A549 (cell line): ENCODE measurements at regions not wholly inside any gene's neighbourhood (a gene's known extent, or its start where the extent isn't known, plus 50 kb on each side); places are given as distances from the start of the nearest gene placed in this dataset.

ENCODE experiments used
- ATOH8 ChIP-seq: fragments of 250-450 bp; sonication (Bioruptor Pico); IDR thresholded peaks from 2 replicates; pipeline ENCODE4 v1.5.0; 2020; ENCODE audit warnings: low read depth, mild to moderate bottlenecking, moderate library complexity
- BHLHE40 ChIP-seq: IDR thresholded peaks from 2 replicates; pipeline ENCODE4 v1.6.1; 2012; ENCODE audit warnings: low read depth, low read length, inconsistent platforms
- CEBPB ChIP-seq, 2 experiments: fragments of >200 bp in 1 of 2; sonication (Bioruptor Twin) in 1 of 2; formaldehyde crosslinking in 1 of 2; IDR thresholded peaks; 2 replicates each; pipeline ENCODE4 v1.6.1; 2012 to 2016
- CTCF ChIP-seq: fragments of >200 bp; sonication (Bioruptor Twin); formaldehyde crosslinking; IDR thresholded peaks from 3 replicates; pipeline ENCODE4 v1.5.1; 2016
- EP300 ChIP-seq, 2 experiments: fragments of >200 bp; sonication (Bioruptor Twin); formaldehyde crosslinking; IDR thresholded peaks; 2 replicates in 1 of 2; 3 replicates in 1 of 2; pipeline ENCODE4 v1.6.1; 2016 to 2017
- HOXB13 ChIP-seq: fragments of 250-450 bp; sonication (Bioruptor Pico); IDR thresholded peaks from 2 replicates; pipeline ENCODE4 v1.5.0; 2020; ENCODE audit warnings: low read depth, mild to moderate bottlenecking, moderate library complexity
- JUN ChIP-seq, 2 experiments: fragments of >200 bp; sonication (Bioruptor Twin); formaldehyde crosslinking; IDR thresholded peaks; 2 replicates in 1 of 2; 3 replicates in 1 of 2; pipeline ENCODE4 v1.6.1; 2016 to 2017
- JUNB ChIP-seq: fragments of >200 bp; sonication (Bioruptor Twin); formaldehyde crosslinking; IDR thresholded peaks from 2 replicates; pipeline ENCODE4 v1.6.1; 2016
- KDM1A ChIP-seq: fragments of 200-600 bp; sonication (generic); IDR thresholded peaks from 2 replicates; pipeline ENCODE4 v1.6.1; 2016; ENCODE audit warnings: low read depth, mild to moderate bottlenecking
- POLR2A ChIP-seq: IDR thresholded peaks from 2 replicates; pipeline ENCODE4 v1.6.1; 2012; ENCODE audit warnings: mild to moderate bottlenecking, low read length
- RAD21 ChIP-seq, 2 experiments: fragments of >200 bp in 1 of 2; sonication (Bioruptor Twin) in 1 of 2; formaldehyde crosslinking in 1 of 2; IDR thresholded peaks in 1 of 2; conservative IDR thresholded peaks in 1 of 2; 2 replicates in 1 of 2; 3 replicates in 1 of 2; pipeline ENCODE4 v1.6.1; 2012 to 2018; ENCODE audit warnings: inconsistent platforms in 1 of 2
- RARB ChIP-seq: fragments of 250-450 bp; sonication (Bioruptor Pico); IDR thresholded peaks from 2 replicates; pipeline ENCODE4 v1.8.0; 2021; ENCODE audit warnings: mild to moderate bottlenecking, moderate library complexity
- REST ChIP-seq: fragments of 200-600 bp; sonication (generic); IDR thresholded peaks from 2 replicates; pipeline ENCODE4 v1.6.1; 2016; ENCODE audit warnings: antibody characterized with exemption, mild to moderate bottlenecking, moderate library complexity

- TF ChIP-seq CTCF, result no peak
- no peak for TF ChIP-seq RAD21 (conservative IDR thresholded peaks at IDR 0.05 in 1 of 2, IDR thresholded peaks at IDR 0.05 in 1 of 2)
- TF ChIP-seq POLR2A, result no peak
- no peak for TF ChIP-seq REST
- no peak for TF ChIP-seq KDM1A
- no peak for TF ChIP-seq JUN (IDR thresholded peaks at IDR 0.05)
- no peak for TF ChIP-seq EP300 (IDR thresholded peaks at IDR 0.05)
- no peak for TF ChIP-seq RARB (CRISPR knock-in tag)
- TF ChIP-seq JUNB, result no peak
- TF ChIP-seq HOXB13 (CRISPR knock-in tag), result no peak
- no peak for TF ChIP-seq ATOH8 (CRISPR knock-in tag)
- TF ChIP-seq CEBPB (IDR thresholded peaks at IDR 0.05), result no peak
- no peak for TF ChIP-seq BHLHE40
Measured at GRCh38 chr18:66655407-66655806, 51.5 kb upstream of the CDH19 start.
